Endothelial cell of umbilical vein (primary cell): ENCODE measurements at regions not wholly inside any gene's neighbourhood (a gene's known extent, or its start where the extent isn't known, plus 50 kb on each side); places are given as distances from the start of the nearest gene placed in this dataset.

Experiments used
- BruUV-seq: library from RNA; stranded (reverse); fragments of 400-500 nt; replicated peaks from 2 replicates; lab custom pipeline; 2021; lab: Mats Ljungman, UMichigan
- CTCF ChIA-PET: fragments of 300-600, 350-600 bp; sonication (Branson Sonifier 250); formaldehyde crosslinking; loops from one replicate; lab custom pipeline; 2021; ENCODE audit warnings: antibody characterized with exemption, inconsistent platforms; lab: Charles Lee
- POLR2A ChIA-PET: fragments of 300-600, 350-600 bp; sonication (Branson Sonifier 250); formaldehyde crosslinking; loops from one replicate; lab custom pipeline; 2021; ENCODE audit warnings: antibody characterized with exemption, inconsistent platforms; lab: Charles Lee
- DNase-seq: peaks from one replicate; pipeline ENCODE4 v3.0.0-alpha.2; 2011; ENCODE audit warnings: low read depth, low spot score
- FAIRE-seq: peaks from 2 replicates; lab custom pipeline; 2011; peaks lifted over from hg19 to GRCh38; lab: Jason Lieb, UNC
- H2AFZ ChIP-seq: 2 replicates; pipeline ENCODE4 v1.6.0; 2012; ENCODE audit warnings: low read depth, low read length, control low read depth, inconsistent platforms
- H3K27ac ChIP-seq: 2 replicates; pipeline ENCODE4 v1.5.1; 2011; ENCODE audit warnings: low read depth, mild to moderate bottlenecking, control low read depth, low read length, moderate library complexity; ENCODE audit not compliant: insufficient read depth
- H3K27me3 ChIP-seq, 2 experiments: 2 replicates each; pipeline versions ENCODE4 v1.6.0 to v1.6.1; 2011; ENCODE audit warnings: low read length in 2 of 2, mixed read lengths in 1 of 2; ENCODE audit not compliant: control insufficient read depth in 2 of 2, insufficient read depth in 2 of 2
- H3K36me3 ChIP-seq, 2 experiments: 2 replicates in 1 of 2; 3 replicates in 1 of 2; pipeline ENCODE4 v1.5.1; 2011; ENCODE audit warnings: low read length in 2 of 2, mild to moderate bottlenecking in 1 of 2, moderate library complexity in 1 of 2; ENCODE audit not compliant: control insufficient read depth in 2 of 2, insufficient read depth in 2 of 2; ENCODE audit errors: extremely low read depth in 1 of 2
- H3K4me1 ChIP-seq: 3 replicates; pipeline ENCODE4 v1.5.1; 2011; ENCODE audit warnings: mild to moderate bottlenecking, low read length; ENCODE audit not compliant: control insufficient read depth, insufficient read depth; ENCODE audit errors: extremely low read depth
- H3K4me2 ChIP-seq: 2 replicates; pipeline ENCODE4 v1.6.1; 2011; ENCODE audit warnings: low read length, control low read depth, mixed read lengths; ENCODE audit not compliant: insufficient read depth
- H3K4me3 ChIP-seq, 3 experiments: fragments of 200-600 bp in 1 of 3; sonication (generic), shearing (Covaris generic) in 1 of 3; replicated peaks in 1 of 3; 2 replicates each; pipeline ENCODE4 v1.5.1; 2011 to 2016; ENCODE audit warnings: control low read depth in 3 of 3, low read length in 3 of 3, mild to moderate bottlenecking in 2 of 3, inconsistent platforms in 1 of 3, low read depth in 1 of 3, moderate library complexity in 1 of 3; ENCODE audit not compliant: insufficient read depth in 1 of 3
- H3K79me2 ChIP-seq: 2 replicates; pipeline ENCODE4 v1.6.0; 2012; ENCODE audit warnings: low read length, inconsistent platforms; ENCODE audit not compliant: control insufficient read depth, insufficient read depth
- H3K9ac ChIP-seq: replicated peaks from 2 replicates; pipeline ENCODE3; 2011; ENCODE audit warnings: low read length, control low read depth; ENCODE audit not compliant: insufficient read depth; ENCODE audit errors: extremely low read depth
- H3K9me1 ChIP-seq: replicated peaks from 3 replicates; pipeline ENCODE4 v1.6.0; 2011; ENCODE audit warnings: mild to moderate bottlenecking, low read length; ENCODE audit not compliant: control insufficient read depth, insufficient read depth; ENCODE audit errors: extremely low read depth
- H3K9me3 ChIP-seq: replicated peaks from 2 replicates; pipeline ENCODE4 v1.5.1; 2012; ENCODE audit warnings: low read length, inconsistent platforms; ENCODE audit not compliant: control insufficient read depth, insufficient read depth
- H4K20me1 ChIP-seq: replicated peaks from 2 replicates; pipeline ENCODE3; 2011; ENCODE audit warnings: mild to moderate bottlenecking, low read length; ENCODE audit not compliant: control insufficient read depth, insufficient read depth; ENCODE audit errors: extremely low read depth
- CTCF ChIP-seq, 2 donors: IDR thresholded peaks; 1 replicate in 1 of 2; 2 replicates in 1 of 2; pipeline ENCODE4 v1.5.1; 2011; ENCODE audit warnings: low read length in 2 of 2, mild to moderate bottlenecking in 2 of 2, moderate library complexity in 2 of 2, control low read depth in 1 of 2, inconsistent platforms in 1 of 2, low read depth in 1 of 2; ENCODE audit not compliant: insufficient read depth in 1 of 2; ENCODE audit errors: extremely low read depth in 1 of 2
- EZH2 ChIP-seq: IDR thresholded peaks from 2 replicates; pipeline ENCODE4 v1.6.1; 2012; ENCODE audit warnings: borderline replicate concordance, low read depth, mild to moderate bottlenecking, moderate library complexity, low read length, inconsistent platforms; ENCODE audit not compliant: severe bottlenecking
- FOS ChIP-seq: IDR thresholded peaks from 2 replicates; pipeline ENCODE4 v1.6.1; 2011; ENCODE audit warnings: mild to moderate bottlenecking, low read length, moderate library complexity, borderline replicate concordance; ENCODE audit not compliant: insufficient read depth
- GATA2 ChIP-seq: IDR thresholded peaks from 2 replicates; pipeline ENCODE4 v1.7.0; 2011; ENCODE audit warnings: low read depth, mild to moderate bottlenecking, moderate library complexity, mixed read lengths, low read length; ENCODE audit not compliant: insufficient read length, insufficient read depth
- JUN ChIP-seq: IDR thresholded peaks from 2 replicates; pipeline ENCODE4 v1.6.1; 2011; ENCODE audit warnings: borderline replicate concordance, low read depth; ENCODE audit not compliant: insufficient read length, insufficient read depth
- MAX ChIP-seq: IDR thresholded peaks from 2 replicates; pipeline ENCODE4 v1.6.1; 2011; ENCODE audit not compliant: insufficient read depth, insufficient read length
- MYC ChIP-seq: IDR thresholded peaks from one replicate; pipeline ENCODE4 v1.6.1; 2011; ENCODE audit warnings: mild to moderate bottlenecking, low read depth, low read length
- POLR2A ChIP-seq: IDR thresholded peaks from 2 replicates; pipeline ENCODE4 v1.6.1; 2012; ENCODE audit warnings: low read depth, mild to moderate bottlenecking, control low read depth, low read length
- POLR2AphosphoS5 ChIP-seq: IDR thresholded peaks from 2 replicates; pipeline ENCODE4 v1.6.1; 2012; ENCODE audit warnings: low read depth, mild to moderate bottlenecking, control low read depth, low read length, moderate library complexity; ENCODE audit not compliant: insufficient read depth
- dilution Hi-C: fragments of 300-500 bp; cut with MboI; formaldehyde crosslinking; loops from one replicate; pipeline ENCODE4 v1.15.0; 2019; ENCODE audit warnings: low sequenced_read_pairs; ENCODE audit not compliant: extremely low pct_ligation_motif_present
- intact Hi-C: fragments of 100-400 bp; cut with micrococcal nuclease; formaldehyde crosslinking; loops from one replicate; pipeline ENCODE4 v1.10.0; 2022

DNA sequence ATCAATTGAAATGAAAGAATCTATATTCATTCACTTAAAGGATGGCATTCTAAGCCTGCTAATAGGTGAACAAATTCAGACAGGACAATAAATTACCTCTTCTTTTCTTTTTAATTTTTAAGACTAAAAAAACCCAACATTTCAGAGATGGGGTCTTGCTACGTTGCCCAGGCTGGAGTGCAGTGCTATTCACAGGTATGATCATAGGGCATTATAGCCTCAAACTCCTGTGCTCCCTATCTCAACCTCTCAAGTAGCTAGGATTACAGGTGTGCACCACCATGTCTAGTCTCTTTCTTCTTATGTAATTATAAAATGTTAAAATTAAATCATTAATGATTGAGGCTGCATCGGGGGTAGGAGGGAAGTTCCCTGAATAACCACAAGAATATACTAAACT is 52.5 kb upstream of the PDLIM5 start:
- no TSS peak for BruUV-seq
- Histone ChIP-seq H3K79me2 (no peaks in the 10 kb centered on the region), H3K4me2 (no peak overlapping the region), H3K4me3 (no peak overlapping the region), H3K27me3 (no peaks in the 10 kb centered on the region), H2AFZ (no peak overlapping the region), H3K9me3 (no peaks in the 10 kb centered on the region), H3K36me3 (no peaks in the 10 kb centered on the region), H3K4me1 (no peaks in the 10 kb centered on the region), H4K20me1 (no peaks in the 10 kb centered on the region), H3K9me1 (no peaks in the 10 kb centered on the region), H3K9ac (no peak overlapping the region), H3K27ac (no peak overlapping the region)
- TF ChIP-seq GATA2 (no peak), FOS (no peak), POLR2AphosphoS5 (no peak), EZH2 (no peak), JUN (no peak), CTCF (IDR thresholded peaks at IDR 0.05; ENCODE audit: extremely low read depth in 1 of 2, insufficient read depth in 1 of 2, low read depth in 1 of 2, low read length in 2 of 2) (no peak), POLR2A (no peak), MYC (no peak), MAX (no peak)
- dilution Hi-C loops (no loop called here), intact Hi-C loops (loop anchor here (10.0 kb wide), 1 partner anchor 696 kb away; no protein-coding TSS in a partner anchor)
- DNase-seq (no peak), FAIRE-seq (no peak)
- POLR2A ChIA-PET, result no interaction called here
- CTCF ChIA-PET, result no interaction called here
